Right kidney (tissue), 1 donor: ENCODE measurements at regions not wholly inside any gene's neighbourhood (a gene's known extent, or its start where the extent isn't known, plus 50 kb on each side); places are given as distances from the start of the nearest gene placed in this dataset.

ENCODE experiments used
- DNase-seq: peaks from one replicate; pipeline ENCODE4 v3.0.0-alpha.2; 2016

- no peak for DNase-seq
These were observed 717.2 kb downstream of the TNS3 start for GRCh38 chr7:46864716-46865115.

- DNase-seq: no peak
These were observed 721.9 kb downstream of the TNS3 start for GRCh38 chr7:46859963-46860475.

GRCh38 chr7:46855851-46856250 is 726.1 kb downstream of the TNS3 start:
- DNase-seq: no peak

- DNase-seq: no peak
These were observed 726.9 kb downstream of the TNS3 start for GRCh38 chr7:46854958-46855473.

GRCh38 chr7:46853451-46853850 is 728.5 kb downstream of the TNS3 start:
- DNase-seq: no peak

- DNase-seq: no peak
These were observed 729.1 kb downstream of the TNS3 start for GRCh38 chr7:46852795-46853194.

GRCh38 chr7:46850563-46851330 is 731.2 kb downstream of the TNS3 start:
- DNase-seq: no peak

- DNase-seq: no peak
These were observed 733.0 kb downstream of the TNS3 start for GRCh38 chr7:46848944-46849343.

GRCh38 chr7:46848311-46848710 is 733.6 kb downstream of the TNS3 start:
- DNase-seq: no peak

- DNase-seq: no peak
These were observed 734.8 kb downstream of the TNS3 start for GRCh38 chr7:46847126-46847525.

GRCh38 chr7:46844486-46844885 is 737.4 kb downstream of the TNS3 start:
- no peak for DNase-seq

GRCh38 chr7:46841248-46841647 is 740.7 kb downstream of the TNS3 start:
- DNase-seq: no peak

GRCh38 chr7:46839651-46840050 is 742.3 kb downstream of the TNS3 start:
- no peak for DNase-seq

- DNase-seq: no peak
These were observed 743.4 kb downstream of the TNS3 start for GRCh38 chr7:46838463-46838862.

- DNase-seq: no peak
These were observed 746.4 kb downstream of the TNS3 start for GRCh38 chr7:46835556-46835955.

- DNase-seq: no peak
These were observed 747.0 kb downstream of the TNS3 start for GRCh38 chr7:46834921-46835320.

- no peak for DNase-seq
These were observed 748.7 kb downstream of the TNS3 start for GRCh38 chr7:46833197-46833596.

- no peak for DNase-seq
These were observed 749.8 kb downstream of the TNS3 start for GRCh38 chr7:46832136-46832535.

GRCh38 chr7:46819819-46820218 is 762.1 kb downstream of the TNS3 start:
- DNase-seq: no peak

GRCh38 chr7:46814516-46815250 is 767.2 kb downstream of the TNS3 start:
- DNase-seq: no peak

- no peak for DNase-seq
These were observed 769.7 kb downstream of the TNS3 start for GRCh38 chr7:46812101-46812675.

- no peak for DNase-seq
These were observed 770.4 kb downstream of the TNS3 start for GRCh38 chr7:46811529-46811928.

GRCh38 chr7:46810986-46811385 is 770.9 kb downstream of the TNS3 start:
- no peak for DNase-seq
